PC-3 (cell line): ENCODE measurements at regions not wholly inside any gene's neighbourhood (a gene's known extent, or its start where the extent isn't known, plus 50 kb on each side); places are given as distances from the start of the nearest gene placed in this dataset.

Source experiments
- ATAC-seq: fragments of 200-7000 bp; cut with Tn5 transposase; 2 replicates; pipeline ENCODE4 v1.9.1; 2020; ENCODE audit warnings: mild to moderate bottlenecking, moderate library complexity
- BruUV-seq: library from RNA; stranded (reverse); fragments of 400-500 nt; replicated peaks from 2 replicates; lab custom pipeline; 2021; lab: Mats Ljungman, UMichigan
- CTCF ChIA-PET: fragments of 300-600 bp; sonication (Branson Sonifier 250); formaldehyde crosslinking; loops from one replicate; lab custom pipeline; 2022; ENCODE audit warnings: antibody characterized with exemption; lab: Charles Lee
- POLR2A ChIA-PET: fragments of 300-600 bp; sonication (Branson Sonifier 250); formaldehyde crosslinking; loops from one replicate; lab custom pipeline; 2022; ENCODE audit warnings: antibody characterized with exemption; ENCODE audit not compliant: unreplicated experiment; lab: Charles Lee
- DNase-seq: peaks from one replicate; pipeline ENCODE4 v3.0.0-alpha.2; 2015
- H2AFZ ChIP-seq: fragments of 300-600 bp; sonication (generic); 2 replicates; pipeline ENCODE4 v1.6.0; 2016; ENCODE audit warnings: antibody characterized with exemption, low read length
- H3F3A ChIP-seq: fragments of 300-600 bp; sonication (generic); one replicate; pipeline ENCODE4 v1.6.0; 2017; ENCODE audit warnings: antibody characterized with exemption, low read length, control low read depth, mild to moderate bottlenecking; ENCODE audit not compliant: unreplicated experiment
- H3K27ac ChIP-seq: fragments of 300-600 bp; sonication (generic); 2 replicates; pipeline ENCODE4 v1.5.1; 2016; ENCODE audit warnings: mild to moderate bottlenecking, low read length
- H3K27me3 ChIP-seq: fragments of 300-600 bp; sonication (generic); 2 replicates; pipeline ENCODE4 v1.6.1; 2016; ENCODE audit warnings: low read length, mixed read lengths
- H3K36me3 ChIP-seq: fragments of 300-600 bp; sonication (generic); 2 replicates; pipeline ENCODE4 v1.6.1; 2016; ENCODE audit warnings: low read depth, mixed run types, low read length, mixed read lengths
- H3K4me1 ChIP-seq: fragments of 300-600 bp; sonication (generic); 2 replicates; pipeline ENCODE4 v1.5.1; 2016; ENCODE audit warnings: low read length; ENCODE audit not compliant: insufficient read depth
- H3K4me2 ChIP-seq: fragments of 300-600 bp; sonication (generic); 2 replicates; pipeline ENCODE4 v1.6.0; 2016; ENCODE audit warnings: low read length
- H3K4me3 ChIP-seq: fragments of 300-600 bp; sonication (generic); 2 replicates; pipeline ENCODE4 v1.5.1; 2016; ENCODE audit warnings: mild to moderate bottlenecking, low read length, mixed read lengths
- H3K79me2 ChIP-seq: fragments of 300-600 bp; sonication (generic); 2 replicates; pipeline ENCODE4 v1.6.1; 2017; ENCODE audit warnings: low read length, mixed read lengths
- H3K9ac ChIP-seq: fragments of 300-600 bp; sonication (generic); 2 replicates; pipeline ENCODE4 v1.6.0; 2016; ENCODE audit warnings: mild to moderate bottlenecking, low read length
- H3K9me2 ChIP-seq: fragments of 300-600 bp; sonication (generic); replicated peaks from 2 replicates; pipeline ENCODE4 v1.6.1; 2016; ENCODE audit warnings: mixed run types, low read length, mixed read lengths
- H3K9me3 ChIP-seq: fragments of 300-600 bp; sonication (generic); 2 replicates; pipeline ENCODE4 v1.6.1; 2016; ENCODE audit warnings: low read length, mixed read lengths
- H4K20me1 ChIP-seq: fragments of 300-600 bp; sonication (generic); 2 replicates; pipeline ENCODE4 v1.6.1; 2016; ENCODE audit warnings: low read length, mixed read lengths
- CTCF ChIP-seq: fragments of 300-600 bp; sonication (generic); conservative IDR thresholded peaks from 2 replicates; pipeline ENCODE4 v1.5.1; 2017; ENCODE audit warnings: antibody characterized with exemption, low read depth, mild to moderate bottlenecking, low read length
- EZH2 ChIP-seq: fragments of 300-600 bp; sonication (generic); IDR thresholded peaks from one replicate; pipeline ENCODE4 v1.6.1; 2017; ENCODE audit warnings: antibody characterized with exemption, mild to moderate bottlenecking, low read length; ENCODE audit not compliant: unreplicated experiment
- EZH2phosphoT487 ChIP-seq: fragments of 300-600 bp; sonication (generic); IDR thresholded peaks from 2 replicates; pipeline ENCODE4 v1.6.1; 2018; ENCODE audit warnings: mild to moderate bottlenecking, antibody characterized with exemption, low read length, borderline replicate concordance
- intact Hi-C: fragments of 100-400 bp; cut with micrococcal nuclease; formaldehyde crosslinking; loops from 2 replicates; pipeline ENCODE4 v1.9.0; 2023

DNA sequence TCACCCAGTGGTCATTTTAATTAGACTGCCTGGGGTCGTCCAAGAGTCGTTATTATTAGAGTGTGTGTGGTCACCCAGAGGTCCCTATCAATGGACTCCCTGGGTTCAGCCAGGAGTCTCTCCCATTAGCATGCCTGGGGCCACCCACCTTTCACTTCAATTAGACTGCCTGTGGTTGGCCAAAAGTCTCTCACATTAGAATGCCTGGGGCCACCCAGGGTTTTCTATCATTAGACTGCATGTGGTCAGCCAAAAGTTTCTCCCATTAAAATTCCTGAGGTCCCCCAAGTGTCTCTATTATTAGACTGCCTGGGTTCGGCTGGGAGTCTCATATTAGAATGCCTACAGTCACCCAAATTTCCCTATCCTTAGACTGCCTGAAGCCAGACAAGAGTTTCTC is 1472.6 kb downstream of the UQCRFS1 start:
- ChIA-PET CTCF (no interaction called here), POLR2A (no interaction called here)
- no peaks in the 10 kb centered on the region for H3K9me2 ChIP-seq
- H3K4me2 ChIP-seq = no peak overlapping the region
- no peak for ATAC-seq
- intact Hi-C loops = no loop called here
- H2AFZ ChIP-seq = no peak overlapping the region
- H3K9me3 ChIP-seq = no peaks in the 10 kb centered on the region
- H3K27me3 ChIP-seq = no peaks in the 10 kb centered on the region
- H3F3A ChIP-seq = no peaks in the 10 kb centered on the region
- H4K20me1 ChIP-seq = no peaks in the 10 kb centered on the region
- H3K36me3 ChIP-seq = no peaks in the 10 kb centered on the region
- BruUV-seq = no TSS peak
- no peak overlapping the region for H3K4me3 ChIP-seq
- no peak for DNase-seq
- no peaks in the 10 kb centered on the region for H3K79me2 ChIP-seq
- TF ChIP-seq CTCF = no peak
- TF ChIP-seq EZH2phosphoT487 = no peak
- no peak for TF ChIP-seq EZH2
- H3K4me1 ChIP-seq = no peaks in the 10 kb centered on the region
- no peak overlapping the region for H3K27ac ChIP-seq
- no peak overlapping the region for H3K9ac ChIP-seq

GRCh38 chr19:27738569-27739193 is 1474.3 kb downstream of the UQCRFS1 start:
- CTCF ChIA-PET = no interaction called here
- Histone ChIP-seq H3K9me3 (no peaks in the 10 kb centered on the region), H3K27me3 (no peaks in the 10 kb centered on the region), H2AFZ (no peak overlapping the region), H3K4me1 (no peaks in the 10 kb centered on the region), H3K4me2 (no peak overlapping the region), H3K36me3 (no peaks in the 10 kb centered on the region), H3K9me2 (no peaks in the 10 kb centered on the region), H3K4me3 (no peak overlapping the region), H3K79me2 (no peaks in the 10 kb centered on the region), H3K9ac (no peak overlapping the region), H4K20me1 (no peaks in the 10 kb centered on the region), H3K27ac (no peak overlapping the region), H3F3A (no peaks in the 10 kb centered on the region)
- DNase-seq (no peak), ATAC-seq (no peak)
- intact Hi-C loops = no loop called here
- no TSS peak for BruUV-seq
- no peak for TF ChIP-seq EZH2
- no peak for TF ChIP-seq EZH2phosphoT487
- no peak for TF ChIP-seq CTCF
- POLR2A ChIA-PET = no interaction called here

DNA sequence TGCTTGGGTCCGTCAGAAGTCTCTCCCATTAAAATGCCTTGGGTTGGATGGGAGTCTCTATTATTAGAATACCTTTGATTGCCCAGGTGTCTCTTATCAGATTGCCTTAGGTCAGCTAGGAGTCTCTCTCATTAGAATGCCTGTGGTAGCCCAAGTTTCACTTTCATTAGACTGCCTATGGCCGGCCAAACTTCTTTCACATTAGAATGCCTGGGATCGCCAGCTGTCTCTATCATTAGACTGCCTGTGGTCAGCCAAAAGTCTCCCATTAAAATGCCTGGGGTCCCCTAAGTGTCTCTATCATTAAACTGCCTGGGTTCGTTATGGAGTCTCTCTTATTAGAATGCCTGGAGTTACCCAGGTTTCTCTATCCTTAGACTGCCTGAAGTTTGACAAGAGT is 1476.7 kb downstream of the UQCRFS1 start:
- Histone ChIP-seq H3K27ac (no peak overlapping the region), H3K9ac (no peak overlapping the region), H3K4me3 (no peak overlapping the region), H3K9me3 (no peaks in the 10 kb centered on the region), H4K20me1 (no peaks in the 10 kb centered on the region), H3K79me2 (no peaks in the 10 kb centered on the region), H3F3A (no peaks in the 10 kb centered on the region), H2AFZ (no peak overlapping the region), H3K36me3 (no peaks in the 10 kb centered on the region; the same call in 1 of the 2 replicates), H3K27me3 (no peaks in the 10 kb centered on the region), H3K9me2 (no peaks in the 10 kb centered on the region), H3K4me2 (no peak overlapping the region), H3K4me1 (no peaks in the 10 kb centered on the region)
- CTCF ChIA-PET = no interaction called here
- TF ChIP-seq CTCF (no peak), EZH2 (no peak), EZH2phosphoT487 (no peak)
- ATAC-seq (no peak), DNase-seq (no peak)
- no TSS peak for BruUV-seq
- intact Hi-C loops = no loop called here
- POLR2A ChIA-PET = no interaction called here
